Gastroesophageal sphincter (tissue), 4 donors: ENCODE measurements at regions not wholly inside any gene's neighbourhood (a gene's known extent, or its start where the extent isn't known, plus 50 kb on each side); places are given as distances from the start of the nearest gene placed in this dataset.

Source experiments
- ATAC-seq: fragments of 150-250 bp; one replicate; pipeline ENCODE4 v1.9.1; 2016; ENCODE audit warnings: mild to moderate bottlenecking, moderate library complexity
- H3K27ac ChIP-seq, 4 donors: fragments of 200-600 bp; sonication (generic) in 3 of 4; 1 replicate in 3 of 4; 2 replicates in 1 of 4; pipeline ENCODE4 v1.5.1; 2016 to 2019
- H3K27me3 ChIP-seq: fragments of 200-600 bp; sonication (generic); one replicate; pipeline ENCODE4 v1.5.1; 2019
- H3K36me3 ChIP-seq, 2 donors: fragments of 200-600 bp; sonication (generic); one replicate each; pipeline ENCODE4 v1.5.1; 2019; ENCODE audit warnings: control low read depth in 1 of 2
- H3K4me1 ChIP-seq, 3 donors: fragments of 200-600 bp; sonication (generic); 1 replicate in 2 of 3; 2 replicates in 1 of 3; pipeline ENCODE4 v1.5.1; 2016 to 2019; ENCODE audit warnings: control low read depth in 2 of 3
- H3K4me3 ChIP-seq, 2 donors: fragments of 200-600 bp; sonication (generic); one replicate each; pipeline ENCODE4 v1.5.1; 2019; ENCODE audit warnings: mild to moderate bottlenecking in 1 of 2, moderate library complexity in 1 of 2
- H3K9me3 ChIP-seq, 3 donors: fragments of 200-600 bp; sonication (generic); one replicate each; pipeline ENCODE4 v1.5.1; 2017 to 2019; ENCODE audit warnings: control low read depth in 2 of 3
- EP300 ChIP-seq: sonication (generic); formaldehyde crosslinking; IDR thresholded peaks from one replicate; pipeline ENCODE4 v1.6.1; 2017; ENCODE audit warnings: antibody characterized with exemption, mild to moderate bottlenecking
- POLR2A ChIP-seq, 2 donors: fragments of 450-650 bp; IDR thresholded peaks; one replicate each; pipeline ENCODE4 v1.6.1; 2017; ENCODE audit warnings: antibody characterized with exemption in 2 of 2, mild to moderate bottlenecking in 2 of 2, moderate library complexity in 1 of 2
- POLR2AphosphoS5 ChIP-seq: sonication (generic); formaldehyde crosslinking; IDR thresholded peaks from one replicate; pipeline ENCODE4 v1.6.1; 2017; ENCODE audit warnings: antibody characterized with exemption
- WGBS, 2 donors: methylation state at CpG; one replicate each; pipeline ENCODE4 v1.1.5; 2018; ENCODE audit warnings: low coverage in 1 of 2; 5-methylcytosine and 5-hydroxymethylcytosine counted together
- TF ChIP-seq, protein P1 (sequence below), 4 experiments: fragments of 200-600 bp in 2 of 4; fragments of 450-650 bp in 2 of 4; sonication (generic) in 1 of 4; IDR thresholded peaks; one replicate each; pipeline ENCODE4 v1.5.1; 2017 to 2019; ENCODE audit warnings: antibody characterized with exemption in 4 of 4, mild to moderate bottlenecking in 2 of 4, moderate library complexity in 2 of 4

DNA sequence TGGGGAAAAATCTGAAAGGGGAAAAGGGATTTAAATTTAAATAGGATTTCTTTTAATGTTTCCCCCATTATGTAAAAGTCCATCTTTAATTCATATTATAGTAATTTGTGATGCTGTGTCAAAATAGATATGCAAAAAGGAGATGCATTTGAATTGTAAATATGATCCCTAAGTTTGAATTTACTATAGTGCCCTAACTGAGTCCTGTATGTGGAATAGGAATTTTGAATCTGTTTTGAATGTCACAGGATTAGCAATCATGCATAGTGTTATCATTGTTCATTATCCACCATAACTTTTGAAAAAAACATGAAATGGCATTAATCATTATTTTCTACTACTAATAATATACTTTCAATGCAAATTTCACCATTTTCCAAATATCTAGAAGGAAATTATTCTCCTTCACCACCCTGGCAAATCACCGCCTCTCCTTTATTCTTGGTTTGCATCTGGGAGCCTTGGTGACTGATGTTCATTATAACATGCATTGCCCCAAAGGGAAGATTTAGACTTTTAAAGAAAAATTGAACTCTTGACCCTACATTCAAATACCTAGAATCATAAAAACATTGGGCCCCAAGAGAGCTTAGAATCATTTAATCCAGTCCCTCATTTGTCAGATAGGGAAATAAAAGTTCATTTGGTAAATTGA lies 341.5 kb upstream of the TMPO start:
- Histone ChIP-seq H3K4me1 (no peaks in the 10 kb centered on the region), H3K27ac (no peak overlapping the region), H3K9me3 (no peaks in the 10 kb centered on the region), H3K27me3 (no peaks in the 10 kb centered on the region), H3K36me3 (no peaks in the 10 kb centered on the region), H3K4me3 (no peak overlapping the region)
- 80 to 100% methylated on average over 1 of the region's 1 CpG for WGBS, 2 donors
- ATAC-seq, result no peak
- TF ChIP-seq EP300, result no peak
- TF ChIP-seq, protein P1, sequence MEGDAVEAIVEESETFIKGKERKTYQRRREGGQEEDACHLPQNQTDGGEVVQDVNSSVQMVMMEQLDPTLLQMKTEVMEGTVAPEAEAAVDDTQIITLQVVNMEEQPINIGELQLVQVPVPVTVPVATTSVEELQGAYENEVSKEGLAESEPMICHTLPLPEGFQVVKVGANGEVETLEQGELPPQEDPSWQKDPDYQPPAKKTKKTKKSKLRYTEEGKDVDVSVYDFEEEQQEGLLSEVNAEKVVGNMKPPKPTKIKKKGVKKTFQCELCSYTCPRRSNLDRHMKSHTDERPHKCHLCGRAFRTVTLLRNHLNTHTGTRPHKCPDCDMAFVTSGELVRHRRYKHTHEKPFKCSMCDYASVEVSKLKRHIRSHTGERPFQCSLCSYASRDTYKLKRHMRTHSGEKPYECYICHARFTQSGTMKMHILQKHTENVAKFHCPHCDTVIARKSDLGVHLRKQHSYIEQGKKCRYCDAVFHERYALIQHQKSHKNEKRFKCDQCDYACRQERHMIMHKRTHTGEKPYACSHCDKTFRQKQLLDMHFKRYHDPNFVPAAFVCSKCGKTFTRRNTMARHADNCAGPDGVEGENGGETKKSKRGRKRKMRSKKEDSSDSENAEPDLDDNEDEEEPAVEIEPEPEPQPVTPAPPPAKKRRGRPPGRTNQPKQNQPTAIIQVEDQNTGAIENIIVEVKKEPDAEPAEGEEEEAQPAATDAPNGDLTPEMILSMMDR (IDR thresholded peaks at IDR 0.05), result no peak
- TF ChIP-seq POLR2A (IDR thresholded peaks at IDR 0.05), result no peak
- TF ChIP-seq POLR2AphosphoS5, result no peak

DNA sequence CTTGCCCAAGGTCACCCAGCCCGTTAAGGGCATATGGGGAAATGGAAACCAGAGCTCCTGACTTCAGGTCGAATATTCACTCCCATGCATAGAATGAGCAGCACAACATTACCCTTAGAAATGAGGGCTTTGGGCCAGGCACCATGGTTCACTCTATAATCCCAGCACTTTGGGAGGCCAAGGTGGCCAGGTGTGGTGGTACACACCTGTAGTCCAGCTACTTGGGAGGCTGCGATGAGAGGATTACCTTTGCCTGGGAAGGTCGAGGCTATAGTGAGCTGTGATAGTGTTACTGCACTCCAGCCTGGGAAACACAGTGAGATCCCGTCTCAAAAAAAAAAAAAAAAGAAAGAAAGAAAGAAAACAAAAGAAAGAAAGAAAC lies 341.0 kb upstream of the TMPO start:
- H3K4me1 ChIP-seq, result no peaks in the 10 kb centered on the region
- 87 to 100% methylated on average over 2 to 3 of the region's 5 CpGs for WGBS, 2 donors
- TF ChIP-seq, protein P1 (IDR thresholded peaks at IDR 0.05), result no peak
- TF ChIP-seq POLR2A (IDR thresholded peaks at IDR 0.05) (no peak), EP300 (no peak), POLR2AphosphoS5 (no peak)
- no peak overlapping the region for H3K4me3 ChIP-seq
- no peaks in the 10 kb centered on the region for H3K36me3 ChIP-seq
- H3K9me3 ChIP-seq, result no peaks in the 10 kb centered on the region
- no peak overlapping the region for H3K27ac ChIP-seq
- H3K27me3 ChIP-seq, result no peaks in the 10 kb centered on the region
- ATAC-seq, result no peak

DNA sequence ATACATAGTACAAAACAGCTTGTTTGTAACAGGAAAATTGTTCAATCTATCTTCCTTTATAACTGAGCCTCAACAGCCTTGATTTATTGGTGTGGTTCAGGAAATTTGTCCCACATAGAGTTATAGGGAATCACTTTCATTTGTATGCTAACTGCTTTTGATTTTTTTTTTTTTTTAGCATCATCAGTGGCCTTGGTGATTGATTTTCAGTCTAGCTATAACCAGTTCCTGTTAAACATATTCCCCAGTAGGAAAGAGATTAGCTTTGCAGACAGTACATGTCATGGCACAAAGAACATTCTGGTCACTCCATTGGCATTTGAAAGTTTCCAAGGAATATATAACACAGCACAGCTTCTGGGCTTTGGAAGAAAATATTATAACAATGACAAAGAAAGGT lies 337.3 kb upstream of the TMPO start:
- ATAC-seq, result no peak
- Histone ChIP-seq H3K27me3 (no peaks in the 10 kb centered on the region), H3K9me3 (no peaks in the 10 kb centered on the region), H3K27ac (no peak overlapping the region), H3K4me1 (no peaks in the 10 kb centered on the region), H3K36me3 (no peaks in the 10 kb centered on the region), H3K4me3 (no peak overlapping the region)
- no peak for TF ChIP-seq POLR2AphosphoS5
- TF ChIP-seq, protein P1 (IDR thresholded peaks at IDR 0.05), result no peak
- no peak for TF ChIP-seq POLR2A (IDR thresholded peaks at IDR 0.05)
- TF ChIP-seq EP300, result no peak

DNA sequence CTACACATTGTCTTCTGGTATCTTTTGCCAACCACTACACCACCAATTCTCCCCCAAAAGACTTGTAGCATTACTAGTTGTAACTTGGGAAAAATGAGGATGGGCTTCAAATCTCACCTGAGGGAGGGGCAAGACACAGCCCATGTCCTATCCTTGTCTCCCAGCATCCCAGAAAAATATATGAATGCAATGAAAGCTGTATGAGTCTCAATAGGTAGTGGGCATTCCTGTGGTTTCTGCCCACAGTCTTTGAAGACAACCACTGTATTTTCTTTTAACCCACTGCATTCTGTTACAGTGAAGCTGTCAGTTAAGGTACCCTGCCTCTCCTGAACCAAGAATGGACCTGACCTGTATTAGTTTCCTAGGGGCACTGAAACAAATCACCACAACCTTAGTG lies 336.2 kb upstream of the TMPO start:
- no peak for ATAC-seq
- TF ChIP-seq POLR2A (IDR thresholded peaks at IDR 0.05), result no peak
- TF ChIP-seq EP300, result no peak
- TF ChIP-seq POLR2AphosphoS5, result no peak
- TF ChIP-seq, protein P1 (IDR thresholded peaks at IDR 0.05), result no peak

DNA sequence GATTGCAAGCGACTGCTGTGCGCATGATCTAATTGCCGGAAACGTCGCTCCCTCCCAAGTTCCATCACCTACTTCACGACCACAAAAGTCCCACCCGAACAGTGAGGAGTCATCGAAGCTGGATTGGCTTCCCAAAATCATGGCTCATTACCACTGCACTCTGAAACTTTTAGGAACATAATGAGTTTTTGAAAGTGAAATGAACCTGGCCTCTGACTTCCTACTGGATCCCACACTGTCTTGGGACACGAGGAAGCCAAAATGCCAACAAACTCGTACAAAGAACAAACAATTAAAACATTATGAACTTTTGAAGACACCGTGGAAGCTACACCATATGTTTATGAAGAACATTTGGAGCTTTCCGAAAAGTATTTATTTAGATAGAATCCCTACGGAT lies 334.8 kb upstream of the TMPO start:
- Histone ChIP-seq H3K4me3 (no peak overlapping the region), H3K9me3 (no peaks in the 10 kb centered on the region), H3K27ac (no peak overlapping the region), H3K4me1 (no peaks in the 10 kb centered on the region), H3K27me3 (no peaks in the 10 kb centered on the region), H3K36me3 (no peaks in the 10 kb centered on the region)
- 71 to 79% methylated on average over 10 to 13 of the region's 13 CpGs for WGBS, 2 donors
- no peak for TF ChIP-seq EP300
- TF ChIP-seq, protein P1 (IDR thresholded peaks at IDR 0.05), result no peak
- TF ChIP-seq POLR2AphosphoS5, result no peak
- no peak for TF ChIP-seq POLR2A (IDR thresholded peaks at IDR 0.05)
- no peak for ATAC-seq

More for the DNA sequence above, 336.2 kb upstream of the TMPO start:
- Histone ChIP-seq H3K4me1 (no peaks in the 10 kb centered on the region), H3K27ac (no peak overlapping the region), H3K36me3 (no peaks in the 10 kb centered on the region), H3K4me3 (no peak overlapping the region), H3K27me3 (no peaks in the 10 kb centered on the region), H3K9me3 (no peaks in the 10 kb centered on the region)
